ENCODE measurements at regions not wholly inside any gene's neighbourhood (a gene's known extent, or its start where the extent isn't known, plus 50 kb on each side); places are given as distances from the start of the nearest gene placed in this dataset.
A peak's percentile ranks its signal among the peaks of the same experiment; 100 is the strongest.

DNA sequence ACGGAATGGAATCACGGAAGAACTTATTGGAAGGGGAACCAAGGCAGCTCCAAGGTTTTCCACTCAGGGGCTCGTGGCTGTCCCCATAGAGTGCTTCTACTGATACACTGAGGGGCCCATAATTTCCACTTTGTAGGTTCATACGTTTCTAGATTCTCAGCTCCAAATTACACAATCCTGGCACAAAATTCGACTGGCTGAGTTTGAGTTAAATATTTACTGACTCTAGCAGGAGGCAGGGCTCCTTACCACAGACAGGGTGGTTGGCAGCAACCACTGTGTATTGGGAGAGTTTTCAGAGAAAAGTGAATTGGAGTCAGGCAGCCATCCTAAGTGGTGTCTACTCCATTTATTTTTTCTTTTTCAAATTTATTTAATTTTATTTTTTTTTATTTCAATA lies 55.4 kb upstream of the SEC61G start:
- intact Hi-C loops (cut with DNase I; ENCODE audit: low total_unique reads), result no loop called here
- Histone ChIP-seq H3K4me1 (peaks cover 0 to 34% (median 17%) of the 10 kb centered on the region in 4 donors), H3K36me3 (no peaks in the 10 kb centered on the region), H3K9me3 (no peaks in the 10 kb centered on the region), H3K27me3 (no peaks in the 10 kb centered on the region), H3K27ac (no peak overlapping the region), H3K4me3 (no peak overlapping the region)
- TF ChIP-seq, protein P1, sequence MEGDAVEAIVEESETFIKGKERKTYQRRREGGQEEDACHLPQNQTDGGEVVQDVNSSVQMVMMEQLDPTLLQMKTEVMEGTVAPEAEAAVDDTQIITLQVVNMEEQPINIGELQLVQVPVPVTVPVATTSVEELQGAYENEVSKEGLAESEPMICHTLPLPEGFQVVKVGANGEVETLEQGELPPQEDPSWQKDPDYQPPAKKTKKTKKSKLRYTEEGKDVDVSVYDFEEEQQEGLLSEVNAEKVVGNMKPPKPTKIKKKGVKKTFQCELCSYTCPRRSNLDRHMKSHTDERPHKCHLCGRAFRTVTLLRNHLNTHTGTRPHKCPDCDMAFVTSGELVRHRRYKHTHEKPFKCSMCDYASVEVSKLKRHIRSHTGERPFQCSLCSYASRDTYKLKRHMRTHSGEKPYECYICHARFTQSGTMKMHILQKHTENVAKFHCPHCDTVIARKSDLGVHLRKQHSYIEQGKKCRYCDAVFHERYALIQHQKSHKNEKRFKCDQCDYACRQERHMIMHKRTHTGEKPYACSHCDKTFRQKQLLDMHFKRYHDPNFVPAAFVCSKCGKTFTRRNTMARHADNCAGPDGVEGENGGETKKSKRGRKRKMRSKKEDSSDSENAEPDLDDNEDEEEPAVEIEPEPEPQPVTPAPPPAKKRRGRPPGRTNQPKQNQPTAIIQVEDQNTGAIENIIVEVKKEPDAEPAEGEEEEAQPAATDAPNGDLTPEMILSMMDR (IDR thresholded peaks at IDR 0.05), result no peak
- TF ChIP-seq EP300 (IDR thresholded peaks at IDR 0.05) (no peak), POLR2AphosphoS5 (IDR thresholded peaks at IDR 0.05) (no peak), POLR2A (IDR thresholded peaks at IDR 0.05) (no peak)
- no peak for DNase-seq
- 53 to 62% (median 54%) methylated on average over 5 of the region's 5 CpGs for WGBS, 5 donors

DNA sequence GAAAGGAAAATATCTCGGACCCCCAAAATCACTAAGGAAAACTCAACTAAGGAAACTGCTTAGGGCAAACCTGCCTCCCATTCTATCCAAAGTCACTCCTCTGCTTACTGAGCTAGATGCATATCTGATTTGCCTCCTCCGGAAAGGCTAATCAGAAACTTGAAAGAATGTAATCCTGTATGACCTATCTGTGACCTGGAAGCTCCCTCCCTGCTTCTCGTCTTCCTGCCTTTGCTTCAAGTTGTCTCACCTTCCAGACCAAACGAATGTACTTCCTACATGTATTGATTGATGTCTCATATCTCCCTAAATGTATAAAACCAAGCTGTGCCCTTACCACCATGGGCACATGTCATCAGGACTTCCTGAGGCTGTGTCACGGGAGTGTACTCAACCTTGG lies 58.1 kb upstream of the SEC61G start:
- 37 to 51% (median 50%) methylated on average over 5 of the region's 5 CpGs for WGBS, 5 donors

DNA sequence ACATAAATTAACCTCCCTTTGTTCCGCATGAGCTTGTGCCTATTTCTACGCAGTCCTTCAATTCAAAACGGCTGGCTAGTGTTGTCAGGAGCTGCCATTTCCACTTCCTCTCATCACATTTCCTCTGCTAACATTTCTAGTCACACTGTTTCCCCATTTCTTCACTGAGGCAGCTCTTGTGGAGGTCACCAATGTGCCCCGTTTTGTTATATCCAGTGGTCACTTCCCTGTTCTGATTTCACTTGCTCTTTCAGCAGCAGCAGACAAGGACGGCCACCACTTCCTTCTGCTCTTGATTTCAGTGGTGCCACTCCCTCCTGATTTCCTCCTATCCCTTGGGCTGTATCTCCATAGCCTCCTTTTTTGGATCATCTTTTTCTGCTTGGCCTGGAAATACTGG lies 64.8 kb upstream of the SEC61G start:
- DNase-seq, result peak in 1 of 2 donors; percentile 37
- peaks cover 0 to 3% (median 0%) of the 10 kb centered on the region in 4 donors for H3K9me3 ChIP-seq
- H3K4me1 ChIP-seq, result peaks cover 0 to 5% (median 1%) of the 10 kb centered on the region in 4 donors
- intact Hi-C loops (cut with DNase I; ENCODE audit: low total_unique reads), result no loop called here
- no peaks in the 10 kb centered on the region for H3K36me3 ChIP-seq
- H3K4me3 ChIP-seq, result no peak overlapping the region
- no peak overlapping the region for H3K27ac ChIP-seq
- 36 to 53% (median 42%) methylated on average over 5 of the region's 5 CpGs for WGBS, 5 donors
- no peaks in the 10 kb centered on the region for H3K27me3 ChIP-seq
- TF ChIP-seq EP300 (IDR thresholded peaks at IDR 0.05) (no peak), POLR2AphosphoS5 (IDR thresholded peaks at IDR 0.05) (no peak), POLR2A (IDR thresholded peaks at IDR 0.05) (no peak)
- TF ChIP-seq, protein P1 (IDR thresholded peaks at IDR 0.05), result no peak

More for the DNA sequence above, 58.1 kb upstream of the SEC61G start:
- Histone ChIP-seq H3K27ac (no peak overlapping the region), H3K36me3 (no peaks in the 10 kb centered on the region), H3K9me3 (no peaks in the 10 kb centered on the region), H3K4me1 (peaks cover 0 to 22% (median 6%) of the 10 kb centered on the region in 4 donors), H3K4me3 (no peak overlapping the region), H3K27me3 (no peaks in the 10 kb centered on the region)
- intact Hi-C loops (cut with DNase I; ENCODE audit: low total_unique reads), result no loop called here
- TF ChIP-seq, protein P1 (IDR thresholded peaks at IDR 0.05), result no peak
- no peak for TF ChIP-seq POLR2AphosphoS5 (IDR thresholded peaks at IDR 0.05)
- TF ChIP-seq POLR2A (IDR thresholded peaks at IDR 0.05), result no peak
- no peak for TF ChIP-seq EP300 (IDR thresholded peaks at IDR 0.05)
- DNase-seq, result no peak

DNA sequence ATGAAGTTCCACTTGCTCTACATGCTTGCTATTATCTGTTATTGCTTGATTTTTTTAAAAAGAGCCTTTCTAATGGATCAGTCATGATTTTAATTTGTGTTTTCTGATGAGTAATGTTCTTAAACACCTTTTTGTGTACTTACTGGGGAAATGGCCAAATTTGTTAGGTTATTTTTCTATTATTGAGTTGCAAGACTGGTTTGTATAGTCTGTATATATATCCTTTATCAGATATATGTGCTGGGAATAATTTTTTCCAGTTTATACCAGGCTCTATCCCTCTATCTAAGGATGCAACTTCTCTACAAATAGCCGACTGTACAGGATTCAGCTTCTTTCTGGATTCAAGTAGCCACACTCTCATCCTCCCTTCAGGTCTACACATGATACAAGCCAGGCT lies 65.6 kb upstream of the SEC61G start:
- no peaks in the 10 kb centered on the region for H3K36me3 ChIP-seq
- no peak overlapping the region for H3K27ac ChIP-seq
- H3K4me3 ChIP-seq, result no peak overlapping the region
- H3K27me3 ChIP-seq, result no peaks in the 10 kb centered on the region
- H3K4me1 ChIP-seq, result peaks cover 0 to 5% (median 1%) of the 10 kb centered on the region in 4 donors
- TF ChIP-seq POLR2A (IDR thresholded peaks at IDR 0.05) (no peak), EP300 (IDR thresholded peaks at IDR 0.05) (no peak), POLR2AphosphoS5 (IDR thresholded peaks at IDR 0.05) (no peak)
- TF ChIP-seq, protein P1 (IDR thresholded peaks at IDR 0.05), result no peak
- no peak for DNase-seq
- WGBS, 5 donors, result 58 to 88% (median 82%) methylated on average over 1 of the region's 1 CpG
- H3K9me3 ChIP-seq, result peaks cover 0 to 3% (median 0%) of the 10 kb centered on the region in 4 donors
- intact Hi-C loops (cut with DNase I; ENCODE audit: low total_unique reads), result no loop called here
